C4-2B (cell line): ENCODE measurements at regions not wholly inside any gene's neighbourhood (a gene's known extent, or its start where the extent isn't known, plus 50 kb on each side); places are given as distances from the start of the nearest gene placed in this dataset.

Experiments used
- ZFX ChIP-seq: fragments of 450-650 bp; IDR thresholded peaks from 2 replicates; pipeline ENCODE4 v1.6.1; 2017
- TF ChIP-seq, protein P1 (sequence below): fragments of 450-650 bp; conservative IDR thresholded peaks from 2 replicates; pipeline ENCODE4 v1.5.1; 2017; ENCODE audit warnings: mild to moderate bottlenecking

DNA sequence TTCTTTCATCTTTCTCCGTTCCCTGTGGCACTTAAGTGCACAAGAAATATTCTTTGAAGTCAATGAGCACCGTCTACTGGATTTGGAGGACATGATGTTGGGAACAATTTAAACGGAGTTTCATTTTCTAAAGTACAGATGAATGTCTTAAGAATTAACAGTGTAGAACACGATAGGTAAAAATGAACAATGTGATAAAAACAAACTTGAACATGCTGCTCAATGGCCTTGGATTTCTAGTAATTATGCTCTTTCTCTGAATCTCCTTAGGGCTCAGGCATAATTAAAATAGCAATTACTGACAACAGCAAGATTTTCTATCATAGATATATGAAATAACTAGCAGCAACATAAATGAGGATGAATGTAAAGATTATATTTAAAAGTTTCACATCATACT lies 142.2 kb upstream of the CDH6 start:
- TF ChIP-seq, protein P1, sequence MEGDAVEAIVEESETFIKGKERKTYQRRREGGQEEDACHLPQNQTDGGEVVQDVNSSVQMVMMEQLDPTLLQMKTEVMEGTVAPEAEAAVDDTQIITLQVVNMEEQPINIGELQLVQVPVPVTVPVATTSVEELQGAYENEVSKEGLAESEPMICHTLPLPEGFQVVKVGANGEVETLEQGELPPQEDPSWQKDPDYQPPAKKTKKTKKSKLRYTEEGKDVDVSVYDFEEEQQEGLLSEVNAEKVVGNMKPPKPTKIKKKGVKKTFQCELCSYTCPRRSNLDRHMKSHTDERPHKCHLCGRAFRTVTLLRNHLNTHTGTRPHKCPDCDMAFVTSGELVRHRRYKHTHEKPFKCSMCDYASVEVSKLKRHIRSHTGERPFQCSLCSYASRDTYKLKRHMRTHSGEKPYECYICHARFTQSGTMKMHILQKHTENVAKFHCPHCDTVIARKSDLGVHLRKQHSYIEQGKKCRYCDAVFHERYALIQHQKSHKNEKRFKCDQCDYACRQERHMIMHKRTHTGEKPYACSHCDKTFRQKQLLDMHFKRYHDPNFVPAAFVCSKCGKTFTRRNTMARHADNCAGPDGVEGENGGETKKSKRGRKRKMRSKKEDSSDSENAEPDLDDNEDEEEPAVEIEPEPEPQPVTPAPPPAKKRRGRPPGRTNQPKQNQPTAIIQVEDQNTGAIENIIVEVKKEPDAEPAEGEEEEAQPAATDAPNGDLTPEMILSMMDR, result no peak
- TF ChIP-seq ZFX, result no peak
